Endothelial cell of umbilical vein (primary cell): ENCODE measurements at regions not wholly inside any gene's neighbourhood (a gene's known extent, or its start where the extent isn't known, plus 50 kb on each side); places are given as distances from the start of the nearest gene placed in this dataset.

Experiments used
- BruUV-seq: library from RNA; stranded (reverse); fragments of 400-500 nt; replicated peaks from 2 replicates; lab custom pipeline; 2021; lab: Mats Ljungman, UMichigan
- CTCF ChIA-PET: fragments of 300-600, 350-600 bp; sonication (Branson Sonifier 250); formaldehyde crosslinking; loops from one replicate; lab custom pipeline; 2021; ENCODE audit warnings: antibody characterized with exemption, inconsistent platforms; lab: Charles Lee
- POLR2A ChIA-PET: fragments of 300-600, 350-600 bp; sonication (Branson Sonifier 250); formaldehyde crosslinking; loops from one replicate; lab custom pipeline; 2021; ENCODE audit warnings: antibody characterized with exemption, inconsistent platforms; lab: Charles Lee
- DNase-seq: peaks from one replicate; pipeline ENCODE4 v3.0.0-alpha.2; 2011; ENCODE audit warnings: low read depth, low spot score
- FAIRE-seq: peaks from 2 replicates; lab custom pipeline; 2011; peaks lifted over from hg19 to GRCh38; lab: Jason Lieb, UNC
- H2AFZ ChIP-seq: 2 replicates; pipeline ENCODE4 v1.6.0; 2012; ENCODE audit warnings: low read depth, low read length, control low read depth, inconsistent platforms
- H3K27ac ChIP-seq: 2 replicates; pipeline ENCODE4 v1.5.1; 2011; ENCODE audit warnings: low read depth, mild to moderate bottlenecking, control low read depth, low read length, moderate library complexity; ENCODE audit not compliant: insufficient read depth
- H3K27me3 ChIP-seq, 2 experiments: 2 replicates each; pipeline versions ENCODE4 v1.6.0 to v1.6.1; 2011; ENCODE audit warnings: low read length in 2 of 2, mixed read lengths in 1 of 2; ENCODE audit not compliant: control insufficient read depth in 2 of 2, insufficient read depth in 2 of 2
- H3K36me3 ChIP-seq, 2 experiments: 2 replicates in 1 of 2; 3 replicates in 1 of 2; pipeline ENCODE4 v1.5.1; 2011; ENCODE audit warnings: low read length in 2 of 2, mild to moderate bottlenecking in 1 of 2, moderate library complexity in 1 of 2; ENCODE audit not compliant: control insufficient read depth in 2 of 2, insufficient read depth in 2 of 2; ENCODE audit errors: extremely low read depth in 1 of 2
- H3K4me1 ChIP-seq: 3 replicates; pipeline ENCODE4 v1.5.1; 2011; ENCODE audit warnings: mild to moderate bottlenecking, low read length; ENCODE audit not compliant: control insufficient read depth, insufficient read depth; ENCODE audit errors: extremely low read depth
- H3K4me2 ChIP-seq: 2 replicates; pipeline ENCODE4 v1.6.1; 2011; ENCODE audit warnings: low read length, control low read depth, mixed read lengths; ENCODE audit not compliant: insufficient read depth
- H3K4me3 ChIP-seq, 3 experiments: fragments of 200-600 bp in 1 of 3; sonication (generic), shearing (Covaris generic) in 1 of 3; replicated peaks in 1 of 3; 2 replicates each; pipeline ENCODE4 v1.5.1; 2011 to 2016; ENCODE audit warnings: control low read depth in 3 of 3, low read length in 3 of 3, mild to moderate bottlenecking in 2 of 3, inconsistent platforms in 1 of 3, low read depth in 1 of 3, moderate library complexity in 1 of 3; ENCODE audit not compliant: insufficient read depth in 1 of 3
- H3K79me2 ChIP-seq: 2 replicates; pipeline ENCODE4 v1.6.0; 2012; ENCODE audit warnings: low read length, inconsistent platforms; ENCODE audit not compliant: control insufficient read depth, insufficient read depth
- H3K9ac ChIP-seq: replicated peaks from 2 replicates; pipeline ENCODE3; 2011; ENCODE audit warnings: low read length, control low read depth; ENCODE audit not compliant: insufficient read depth; ENCODE audit errors: extremely low read depth
- H3K9me1 ChIP-seq: replicated peaks from 3 replicates; pipeline ENCODE4 v1.6.0; 2011; ENCODE audit warnings: mild to moderate bottlenecking, low read length; ENCODE audit not compliant: control insufficient read depth, insufficient read depth; ENCODE audit errors: extremely low read depth
- H3K9me3 ChIP-seq: replicated peaks from 2 replicates; pipeline ENCODE4 v1.5.1; 2012; ENCODE audit warnings: low read length, inconsistent platforms; ENCODE audit not compliant: control insufficient read depth, insufficient read depth
- H4K20me1 ChIP-seq: replicated peaks from 2 replicates; pipeline ENCODE3; 2011; ENCODE audit warnings: mild to moderate bottlenecking, low read length; ENCODE audit not compliant: control insufficient read depth, insufficient read depth; ENCODE audit errors: extremely low read depth
- EZH2 ChIP-seq: IDR thresholded peaks from 2 replicates; pipeline ENCODE4 v1.6.1; 2012; ENCODE audit warnings: borderline replicate concordance, low read depth, mild to moderate bottlenecking, moderate library complexity, low read length, inconsistent platforms; ENCODE audit not compliant: severe bottlenecking
- FOS ChIP-seq: IDR thresholded peaks from 2 replicates; pipeline ENCODE4 v1.6.1; 2011; ENCODE audit warnings: mild to moderate bottlenecking, low read length, moderate library complexity, borderline replicate concordance; ENCODE audit not compliant: insufficient read depth
- GATA2 ChIP-seq: IDR thresholded peaks from 2 replicates; pipeline ENCODE4 v1.7.0; 2011; ENCODE audit warnings: low read depth, mild to moderate bottlenecking, moderate library complexity, mixed read lengths, low read length; ENCODE audit not compliant: insufficient read length, insufficient read depth
- JUN ChIP-seq: IDR thresholded peaks from 2 replicates; pipeline ENCODE4 v1.6.1; 2011; ENCODE audit warnings: borderline replicate concordance, low read depth; ENCODE audit not compliant: insufficient read length, insufficient read depth
- MYC ChIP-seq: IDR thresholded peaks from one replicate; pipeline ENCODE4 v1.6.1; 2011; ENCODE audit warnings: mild to moderate bottlenecking, low read depth, low read length
- POLR2A ChIP-seq: IDR thresholded peaks from 2 replicates; pipeline ENCODE4 v1.6.1; 2012; ENCODE audit warnings: low read depth, mild to moderate bottlenecking, control low read depth, low read length
- POLR2AphosphoS5 ChIP-seq: IDR thresholded peaks from 2 replicates; pipeline ENCODE4 v1.6.1; 2012; ENCODE audit warnings: low read depth, mild to moderate bottlenecking, control low read depth, low read length, moderate library complexity; ENCODE audit not compliant: insufficient read depth
- dilution Hi-C: fragments of 300-500 bp; cut with MboI; formaldehyde crosslinking; loops from one replicate; pipeline ENCODE4 v1.15.0; 2019; ENCODE audit warnings: low sequenced_read_pairs; ENCODE audit not compliant: extremely low pct_ligation_motif_present
- intact Hi-C: fragments of 100-400 bp; cut with micrococcal nuclease; formaldehyde crosslinking; loops from one replicate; pipeline ENCODE4 v1.10.0; 2022
- TF ChIP-seq, protein P1 (sequence below), 2 donors: IDR thresholded peaks; 1 replicate in 1 of 2; 2 replicates in 1 of 2; pipeline ENCODE4 v1.5.1; 2011; ENCODE audit warnings: low read length in 2 of 2, mild to moderate bottlenecking in 2 of 2, moderate library complexity in 2 of 2, control low read depth in 1 of 2, inconsistent platforms in 1 of 2, low read depth in 1 of 2; ENCODE audit not compliant: insufficient read depth in 1 of 2; ENCODE audit errors: extremely low read depth in 1 of 2
- TF ChIP-seq, protein P2 (sequence below): IDR thresholded peaks from 2 replicates; pipeline ENCODE4 v1.6.1; 2011; ENCODE audit not compliant: insufficient read depth, insufficient read length

DNA sequence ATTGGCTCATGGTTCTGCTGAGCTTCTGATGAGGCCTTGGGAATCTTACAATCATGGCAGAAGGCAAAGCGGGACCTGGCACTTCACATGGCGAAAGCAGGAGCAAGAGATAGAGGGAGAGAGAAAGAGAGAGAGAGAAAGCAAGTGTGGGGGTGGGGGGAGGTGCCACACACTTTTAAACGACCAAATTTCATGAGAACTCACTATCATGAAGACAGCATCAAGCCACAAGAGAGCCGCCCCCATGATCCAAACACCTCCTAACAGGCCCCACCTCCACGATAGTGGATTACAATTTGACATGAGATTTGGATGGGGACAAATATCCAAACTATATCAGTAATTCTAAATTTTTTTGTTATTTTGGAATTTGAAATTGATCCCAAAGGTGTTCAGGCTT lies 553.9 kb downstream of the PRR16 start:
- Histone ChIP-seq H4K20me1 (no peaks in the 10 kb centered on the region), H3K9ac (no peak overlapping the region), H3K4me2 (no peak overlapping the region), H3K27ac (no peak overlapping the region), H3K4me3 (no peak overlapping the region), H3K4me1 (no peaks in the 10 kb centered on the region), H3K27me3 (no peaks in the 10 kb centered on the region), H3K9me3 (no peaks in the 10 kb centered on the region), H3K36me3 (no peaks in the 10 kb centered on the region), H3K9me1 (no peaks in the 10 kb centered on the region), H2AFZ (no peak overlapping the region), H3K79me2 (no peaks in the 10 kb centered on the region)
- ChIA-PET POLR2A (no interaction called here), CTCF (interaction anchor here (3.7 kb wide), 1 partner anchor 17 kb away, joined by 9 read pairs; no protein-coding TSS in a partner anchor)
- dilution Hi-C loops (no loop called here), intact Hi-C loops (no loop called here)
- DNase-seq (no peak), FAIRE-seq (no peak)
- no peak for TF ChIP-seq EZH2
- TF ChIP-seq POLR2A: no peak
- no TSS peak for BruUV-seq

DNA sequence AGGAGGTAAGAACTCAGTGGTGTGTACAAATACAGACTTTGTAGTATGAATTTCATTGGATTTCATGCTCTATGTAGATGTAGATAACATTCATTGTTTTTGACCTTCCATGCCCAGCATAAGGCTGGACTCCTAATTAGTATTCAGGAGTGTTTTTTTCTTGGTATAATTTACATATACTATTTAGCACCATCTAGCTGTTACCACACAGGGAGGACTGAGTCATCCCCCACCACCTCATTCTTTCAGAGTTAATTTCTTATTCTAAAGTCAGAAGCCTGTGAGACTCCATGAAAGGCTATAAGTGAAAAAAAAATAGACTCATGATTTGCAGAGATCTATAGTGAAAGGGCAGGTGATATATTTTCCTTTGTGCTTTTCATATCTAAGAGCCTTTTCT lies 555.0 kb downstream of the PRR16 start:
- Histone ChIP-seq H3K36me3 (no peaks in the 10 kb centered on the region), H4K20me1 (no peaks in the 10 kb centered on the region), H3K9me1 (no peaks in the 10 kb centered on the region), H3K79me2 (no peaks in the 10 kb centered on the region), H3K4me3 (no peak overlapping the region), H3K9me3 (no peaks in the 10 kb centered on the region), H3K27me3 (no peaks in the 10 kb centered on the region), H3K4me1 (no peaks in the 10 kb centered on the region), H3K9ac (no peak overlapping the region), H3K27ac (no peak overlapping the region), H2AFZ (no peak overlapping the region), H3K4me2 (no peak overlapping the region)
- intact Hi-C loops: no loop called here
- dilution Hi-C loops: no loop called here
- DNase-seq: no peak
- ChIA-PET CTCF (interaction anchor here (3.7 kb wide), 1 partner anchor 18 kb away, joined by 9 read pairs; no protein-coding TSS in a partner anchor), POLR2A (no interaction called here)
- FAIRE-seq: no peak
- TF ChIP-seq, protein P1, sequence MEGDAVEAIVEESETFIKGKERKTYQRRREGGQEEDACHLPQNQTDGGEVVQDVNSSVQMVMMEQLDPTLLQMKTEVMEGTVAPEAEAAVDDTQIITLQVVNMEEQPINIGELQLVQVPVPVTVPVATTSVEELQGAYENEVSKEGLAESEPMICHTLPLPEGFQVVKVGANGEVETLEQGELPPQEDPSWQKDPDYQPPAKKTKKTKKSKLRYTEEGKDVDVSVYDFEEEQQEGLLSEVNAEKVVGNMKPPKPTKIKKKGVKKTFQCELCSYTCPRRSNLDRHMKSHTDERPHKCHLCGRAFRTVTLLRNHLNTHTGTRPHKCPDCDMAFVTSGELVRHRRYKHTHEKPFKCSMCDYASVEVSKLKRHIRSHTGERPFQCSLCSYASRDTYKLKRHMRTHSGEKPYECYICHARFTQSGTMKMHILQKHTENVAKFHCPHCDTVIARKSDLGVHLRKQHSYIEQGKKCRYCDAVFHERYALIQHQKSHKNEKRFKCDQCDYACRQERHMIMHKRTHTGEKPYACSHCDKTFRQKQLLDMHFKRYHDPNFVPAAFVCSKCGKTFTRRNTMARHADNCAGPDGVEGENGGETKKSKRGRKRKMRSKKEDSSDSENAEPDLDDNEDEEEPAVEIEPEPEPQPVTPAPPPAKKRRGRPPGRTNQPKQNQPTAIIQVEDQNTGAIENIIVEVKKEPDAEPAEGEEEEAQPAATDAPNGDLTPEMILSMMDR (IDR thresholded peaks at IDR 0.05; ENCODE audit: extremely low read depth in 1 of 2, insufficient read depth in 1 of 2, low read depth in 1 of 2, low read length in 2 of 2): no peak
- TF ChIP-seq, protein P2, sequence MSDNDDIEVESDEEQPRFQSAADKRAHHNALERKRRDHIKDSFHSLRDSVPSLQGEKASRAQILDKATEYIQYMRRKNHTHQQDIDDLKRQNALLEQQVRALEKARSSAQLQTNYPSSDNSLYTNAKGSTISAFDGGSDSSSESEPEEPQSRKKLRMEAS: no peak
- no peak for TF ChIP-seq POLR2A
- TF ChIP-seq EZH2: no peak
- TF ChIP-seq POLR2AphosphoS5: no peak
- TF ChIP-seq JUN: no peak
- TF ChIP-seq GATA2: no peak
- no peak for TF ChIP-seq MYC
- no peak for TF ChIP-seq FOS
- no TSS peak for BruUV-seq
